Ramos (cell line): ENCODE measurements at regions not wholly inside any gene's neighbourhood (a gene's known extent, or its start where the extent isn't known, plus 50 kb on each side); places are given as distances from the start of the nearest gene placed in this dataset.
"Not testable (repeated sequence)": the region's sequence is repeated elsewhere in the genome, so short reads cannot be mapped to it uniquely, and the experiment has no call there.

Experiments used
- in situ Hi-C: fragments of 300-500 bp; cut with MboI; formaldehyde crosslinking; loops from one replicate; pipeline ENCODE4 v1.14.3; 2022; ENCODE audit warnings: low sequenced_read_pairs; ENCODE audit not compliant: unreplicated experiment

GRCh38 chr18:75865639-75866038 is 438.1 kb upstream of the SMIM21 start:
- in situ Hi-C loops: no loop called here

- in situ Hi-C loops: no loop called here
Measured at GRCh38 chr18:75864816-75865215, 437.3 kb upstream of the SMIM21 start.

- in situ Hi-C loops: no loop called here
Measured at GRCh38 chr18:75863696-75864095, 436.2 kb upstream of the SMIM21 start.

- in situ Hi-C loops: no loop called here
Measured at GRCh38 chr18:75862458-75862857, 435.0 kb upstream of the SMIM21 start.

GRCh38 chr18:75860166-75860565 is 432.7 kb upstream of the SMIM21 start:
- in situ Hi-C loops: no loop called here

GRCh38 chr18:75859533-75859932 is 432.0 kb upstream of the SMIM21 start:
- in situ Hi-C loops: no loop called here

GRCh38 chr18:75858754-75859153 is 431.3 kb upstream of the SMIM21 start:
- in situ Hi-C loops: no loop called here

- in situ Hi-C loops: no loop called here
Measured at GRCh38 chr18:75857558-75857957, 430.1 kb upstream of the SMIM21 start.

- in situ Hi-C loops: no loop called here
Measured at GRCh38 chr18:75854808-75855207, 427.3 kb upstream of the SMIM21 start.

GRCh38 chr18:75854174-75854573 is 426.7 kb upstream of the SMIM21 start:
- in situ Hi-C loops: no loop called here

GRCh38 chr18:75846321-75846720 is 418.8 kb upstream of the SMIM21 start:
- in situ Hi-C loops: no loop called here

- in situ Hi-C loops: no loop called here
Measured at GRCh38 chr18:75845413-75845812, 417.9 kb upstream of the SMIM21 start.

- in situ Hi-C loops: no loop called here
Measured at GRCh38 chr18:75844146-75844545, 416.6 kb upstream of the SMIM21 start.

GRCh38 chr18:75840131-75840530 is 412.6 kb upstream of the SMIM21 start:
- in situ Hi-C loops: no loop called here

- in situ Hi-C loops: not testable (repeated sequence)
Measured at GRCh38 chr18:75839686-75840085, 412.2 kb upstream of the SMIM21 start.

- in situ Hi-C loops: no loop called here
Measured at GRCh38 chr18:75839041-75839440, 411.5 kb upstream of the SMIM21 start.

- in situ Hi-C loops: no loop called here
Measured at GRCh38 chr18:75837316-75837715, 409.8 kb upstream of the SMIM21 start.

- in situ Hi-C loops: no loop called here
Measured at GRCh38 chr18:75836516-75836915, 409.0 kb upstream of the SMIM21 start.

GRCh38 chr18:75831960-75832359 is 404.5 kb upstream of the SMIM21 start:
- in situ Hi-C loops: no loop called here

- in situ Hi-C loops: no loop called here
Measured at GRCh38 chr18:75830828-75831227, 403.3 kb upstream of the SMIM21 start.

- in situ Hi-C loops: no loop called here
Measured at GRCh38 chr18:75829091-75829490, 401.6 kb upstream of the SMIM21 start.

GRCh38 chr18:75828379-75828778 is 400.9 kb upstream of the SMIM21 start:
- in situ Hi-C loops: no loop called here

- in situ Hi-C loops: no loop called here
Measured at GRCh38 chr18:75827751-75828287, 400.3 kb upstream of the SMIM21 start.
